ENCODE measurements at regions not wholly inside any gene's neighbourhood (a gene's known extent, or its start where the extent isn't known, plus 50 kb on each side); places are given as distances from the start of the nearest gene placed in this dataset.

- TF ChIP-seq CTCF (IDR thresholded peaks at IDR 0.05) (peak in 2 of 5 experiments; percentile 7 to 8), EP300 (IDR thresholded peaks at IDR 0.05) (no peak)
These were observed 606.2 kb downstream of the KLHL13 start for GRCh38 chrX:117510453-117510852.
